ENCODE measurements at regions not wholly inside any gene's neighbourhood (a gene's known extent, or its start where the extent isn't known, plus 50 kb on each side); places are given as distances from the start of the nearest gene placed in this dataset.

- TF ChIP-seq CTCF (IDR thresholded peaks at IDR 0.05; ENCODE audit: insufficient read depth, low read depth, low read length) (no peak), EZH2 (IDR thresholded peaks at IDR 0.05; ENCODE audit: insufficient read depth, low read length) (no peak)
Measured at GRCh38 chr2:150882751-150883612, 378.7 kb downstream of the RBM43 start.

Data from astrocyte (in vitro differentiated cells and primary cell).